Astrocyte (in vitro differentiated cells and primary cell): ENCODE measurements at regions not wholly inside any gene's neighbourhood (a gene's known extent, or its start where the extent isn't known, plus 50 kb on each side); places are given as distances from the start of the nearest gene placed in this dataset.

Experiments
- CTCF ChIP-seq: IDR thresholded peaks from 2 replicates; pipeline ENCODE4 v1.5.1; 2011; ENCODE audit warnings: low read depth, mild to moderate bottlenecking, inconsistent platforms, low read length, moderate library complexity; ENCODE audit not compliant: insufficient read depth
- EZH2 ChIP-seq: IDR thresholded peaks from 2 replicates; pipeline ENCODE4 v1.6.1; 2012; ENCODE audit warnings: mild to moderate bottlenecking, low read length, inconsistent platforms; ENCODE audit not compliant: insufficient read depth

DNA sequence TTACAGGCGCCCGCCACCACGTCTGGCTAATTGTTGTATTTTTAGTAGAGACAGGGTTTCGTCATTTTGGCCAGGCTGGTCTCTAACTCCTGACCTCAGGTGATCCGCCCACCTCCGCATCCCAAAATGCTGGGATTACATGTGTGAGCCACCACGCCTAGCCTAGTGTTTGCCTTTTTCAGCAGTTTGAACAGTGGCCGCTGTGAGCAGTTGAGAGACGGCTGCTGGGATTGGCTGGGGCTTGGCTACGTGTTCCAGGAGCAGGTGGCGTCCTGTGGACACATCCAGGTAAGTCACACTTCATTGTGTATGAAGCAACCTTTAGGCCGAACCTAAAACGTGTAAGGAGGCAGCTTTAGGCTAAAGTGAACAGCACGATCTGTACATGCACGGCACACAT is 231.8 kb upstream of the PITRM1 start:
- TF ChIP-seq CTCF (no peak), EZH2 (no peak)
